HG02840 (cell line): ENCODE measurements at regions not wholly inside any gene's neighbourhood (a gene's known extent, or its start where the extent isn't known, plus 50 kb on each side); places are given as distances from the start of the nearest gene placed in this dataset.

Experiments
- ATAC-seq: cut with Tn5 transposase; IDR thresholded peaks from one replicate; pipeline ENCODE4 v1.9.1; 2021; ENCODE audit warnings: mild to moderate bottlenecking, moderate library complexity, moderate number of reproducible peaks; ENCODE audit not compliant: unreplicated experiment, low FRiP score

- ATAC-seq: no peak
Measured at GRCh38 chr3:34547297-34547920, 749.0 kb downstream of the PDCD6IP start.

GRCh38 chr3:34567266-34567665 is 768.8 kb downstream of the PDCD6IP start:
- no peak for ATAC-seq

- ATAC-seq: no peak
Measured at GRCh38 chr3:34568766-34569165, 770.3 kb downstream of the PDCD6IP start.

- ATAC-seq: no peak
Measured at GRCh38 chr3:34569437-34569836, 771.0 kb downstream of the PDCD6IP start.

- no peak for ATAC-seq
Measured at GRCh38 chr3:34570916-34571705, 772.7 kb downstream of the PDCD6IP start.

GRCh38 chr3:34571714-34572113 is 773.3 kb downstream of the PDCD6IP start:
- no peak for ATAC-seq

GRCh38 chr3:34575776-34576175 is 777.3 kb downstream of the PDCD6IP start:
- no peak for ATAC-seq

- no peak for ATAC-seq
Measured at GRCh38 chr3:34582055-34582454, 783.6 kb downstream of the PDCD6IP start.

- ATAC-seq: no peak
Measured at GRCh38 chr3:34583451-34583850, 785.0 kb downstream of the PDCD6IP start.

- no peak for ATAC-seq
Measured at GRCh38 chr3:34584971-34585370, 786.5 kb downstream of the PDCD6IP start.

- no peak for ATAC-seq
Measured at GRCh38 chr3:34599595-34599994, 801.2 kb downstream of the PDCD6IP start.

- ATAC-seq: no peak
Measured at GRCh38 chr3:34619990-34620389, 821.6 kb downstream of the PDCD6IP start.

- ATAC-seq: no peak
Measured at GRCh38 chr3:34626699-34627098, 828.3 kb downstream of the PDCD6IP start.

- ATAC-seq: no peak
Measured at GRCh38 chr3:34634939-34635338, 836.5 kb downstream of the PDCD6IP start.

- no peak for ATAC-seq
Measured at GRCh38 chr3:34635352-34635850, 837.0 kb downstream of the PDCD6IP start.

- ATAC-seq: no peak
Measured at GRCh38 chr3:34646911-34647460, 848.6 kb downstream of the PDCD6IP start.

GRCh38 chr3:34650131-34650530 is 851.7 kb downstream of the PDCD6IP start:
- ATAC-seq: no peak

GRCh38 chr3:34668915-34669314 is 870.5 kb downstream of the PDCD6IP start:
- no peak for ATAC-seq

GRCh38 chr3:34669490-34669889 is 871.1 kb downstream of the PDCD6IP start:
- ATAC-seq: no peak

GRCh38 chr3:34675383-34676120 is 877.1 kb downstream of the PDCD6IP start:
- ATAC-seq: no peak

GRCh38 chr3:34676436-34676835 is 878.0 kb downstream of the PDCD6IP start:
- ATAC-seq: no peak
